NT2/D1 (cell line): ENCODE measurements at regions not wholly inside any gene's neighbourhood (a gene's known extent, or its start where the extent isn't known, plus 50 kb on each side); places are given as distances from the start of the nearest gene placed in this dataset.

Experiments used
- SUZ12 ChIP-seq: IDR thresholded peaks from 2 replicates; pipeline ENCODE4 v1.6.1; 2011; ENCODE audit not compliant: insufficient read length, insufficient read depth; ENCODE audit errors: extremely low read depth
- YY1 ChIP-seq: IDR thresholded peaks from 2 replicates; pipeline ENCODE4 v1.6.1; 2011; ENCODE audit not compliant: insufficient read length, insufficient read depth

GRCh38 chr7:7125963-7126362 lies 56.4 kb upstream of the C1GALT1 start:
- no peak for TF ChIP-seq YY1
- no peak for TF ChIP-seq SUZ12
